NT2/D1 (cell line): ENCODE measurements at regions not wholly inside any gene's neighbourhood (a gene's known extent, or its start where the extent isn't known, plus 50 kb on each side); places are given as distances from the start of the nearest gene placed in this dataset.

Experiments
- DNase-seq: peaks from one replicate; pipeline ENCODE4 v3.0.0-alpha.2; 2011; ENCODE audit warnings: low read depth, low spot score
- H3K27me3 ChIP-seq: 2 replicates; pipeline ENCODE4 v1.6.0; 2011; ENCODE audit warnings: mild to moderate bottlenecking; ENCODE audit not compliant: insufficient read length, insufficient read depth
- H3K36me3 ChIP-seq: 2 replicates; pipeline ENCODE4 v1.6.1; 2011; ENCODE audit warnings: mild to moderate bottlenecking, low read length, mixed read lengths; ENCODE audit not compliant: insufficient read depth, insufficient read length
- H3K4me1 ChIP-seq: 2 replicates; pipeline ENCODE4 v1.5.1; 2011; ENCODE audit not compliant: insufficient read depth, insufficient read length
- H3K4me3 ChIP-seq: 2 replicates; pipeline ENCODE4 v1.5.1; 2011; ENCODE audit warnings: low read depth; ENCODE audit not compliant: insufficient read length
- H3K9ac ChIP-seq: 2 replicates; pipeline ENCODE4 v1.6.0; 2011; ENCODE audit warnings: low read depth; ENCODE audit not compliant: insufficient read length
- H3K9me3 ChIP-seq: 2 replicates; pipeline ENCODE4 v1.5.1; 2011; ENCODE audit warnings: mild to moderate bottlenecking, low read length; ENCODE audit not compliant: insufficient read depth
- SUZ12 ChIP-seq: IDR thresholded peaks from 2 replicates; pipeline ENCODE4 v1.6.1; 2011; ENCODE audit not compliant: insufficient read length, insufficient read depth; ENCODE audit errors: extremely low read depth
- YY1 ChIP-seq: IDR thresholded peaks from 2 replicates; pipeline ENCODE4 v1.6.1; 2011; ENCODE audit not compliant: insufficient read length, insufficient read depth
- ZNF274 ChIP-seq: IDR thresholded peaks from 2 replicates; pipeline ENCODE4 v1.6.1; 2011; ENCODE audit warnings: mild to moderate bottlenecking, low read depth, low read length

GRCh38 chr2:129092956-129093355, 774.3 kb upstream of the HS6ST1 start:
- Histone ChIP-seq H3K36me3 (no peaks in the 10 kb centered on the region), H3K27me3 (no peaks in the 10 kb centered on the region), H3K4me3 (no peak overlapping the region), H3K9me3 (no peaks in the 10 kb centered on the region; the same call in 1 of the 2 replicates), H3K9ac (no peak overlapping the region), H3K4me1 (no peaks in the 10 kb centered on the region)
- no peak for DNase-seq
- TF ChIP-seq SUZ12 = no peak
- TF ChIP-seq ZNF274 = no peak
- no peak for TF ChIP-seq YY1

DNA sequence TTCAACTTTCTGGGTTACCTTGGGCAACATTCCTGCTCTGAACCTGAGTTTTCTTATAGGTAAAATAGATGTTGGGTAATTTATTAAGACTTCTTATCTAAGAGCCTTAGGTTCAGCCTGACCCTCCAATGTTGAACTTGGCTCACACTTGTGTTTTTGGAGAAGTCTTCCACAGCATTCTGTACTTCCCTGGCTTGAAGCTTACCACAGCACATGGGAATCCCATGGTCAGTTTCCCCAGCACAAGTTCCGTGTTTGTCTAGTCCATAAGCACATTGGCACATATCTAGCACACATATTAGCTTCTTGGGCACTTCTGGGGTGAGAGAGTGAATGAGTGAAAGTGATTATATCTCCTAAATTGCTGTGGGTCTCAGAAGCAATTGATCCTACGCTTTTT, 782.5 kb upstream of the HS6ST1 start:
- DNase-seq = no peak
- Histone ChIP-seq H3K4me1 (no peaks in the 10 kb centered on the region), H3K27me3 (no peaks in the 10 kb centered on the region), H3K9me3 (no peaks in the 10 kb centered on the region; the same call in 1 of the 2 replicates), H3K4me3 (no peak overlapping the region), H3K36me3 (no peaks in the 10 kb centered on the region), H3K9ac (no peak overlapping the region)
- no peak for TF ChIP-seq SUZ12
- no peak for TF ChIP-seq ZNF274
- no peak for TF ChIP-seq YY1

DNA sequence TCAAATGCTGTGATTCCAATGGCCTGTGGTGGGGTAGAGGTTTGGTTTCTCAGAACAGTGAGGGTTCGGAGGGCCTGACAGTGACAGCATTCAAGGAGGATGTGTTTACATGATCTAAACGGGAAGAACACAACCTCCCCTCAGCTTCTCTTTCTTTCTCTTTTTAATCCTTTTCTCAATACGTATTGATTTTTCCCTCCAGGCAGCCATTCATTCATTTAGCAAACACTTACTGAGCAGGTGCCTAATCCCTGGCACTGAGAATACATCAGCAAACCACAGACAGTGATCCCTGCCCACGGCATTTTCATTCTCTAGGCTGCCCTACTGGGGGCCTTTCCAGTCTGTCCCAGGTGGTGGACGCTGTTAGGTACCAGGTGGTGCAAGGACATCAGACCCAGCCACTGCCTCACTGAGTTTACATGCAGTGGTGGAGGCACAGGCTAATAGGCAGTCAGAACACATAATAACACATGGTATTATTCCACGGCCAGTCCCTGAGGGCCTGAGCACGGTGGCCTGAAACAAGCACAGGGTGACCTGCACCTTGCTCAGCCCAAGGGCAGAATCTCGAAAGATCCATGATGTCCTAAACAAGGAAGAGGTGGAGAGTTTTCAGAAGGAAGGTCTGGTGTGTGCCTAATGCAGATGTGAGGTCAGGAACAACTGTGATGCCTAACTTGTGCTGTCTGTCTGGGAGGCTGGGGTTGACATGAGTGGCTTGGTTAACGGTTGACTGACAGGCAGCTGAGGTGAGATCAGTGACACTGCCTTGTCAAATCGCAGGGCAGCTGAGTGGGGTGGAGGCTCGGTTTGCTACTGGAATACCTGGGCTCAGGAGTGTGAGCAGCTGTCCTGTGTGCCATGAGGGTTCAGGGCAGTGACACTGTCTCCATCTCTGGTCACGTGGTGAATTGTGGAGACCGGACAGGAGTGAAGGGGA, 785.5 kb upstream of the HS6ST1 start:
- no peak for DNase-seq
- H3K9ac ChIP-seq = no peak overlapping the region
- H3K4me1 ChIP-seq = no peaks in the 10 kb centered on the region
- H3K27me3 ChIP-seq = no peaks in the 10 kb centered on the region
- H3K36me3 ChIP-seq = no peaks in the 10 kb centered on the region
- no peaks in the 10 kb centered on the region for H3K9me3 ChIP-seq
- no peak overlapping the region for H3K4me3 ChIP-seq
- no peak for TF ChIP-seq SUZ12
- no peak for TF ChIP-seq ZNF274
- no peak for TF ChIP-seq YY1

DNA sequence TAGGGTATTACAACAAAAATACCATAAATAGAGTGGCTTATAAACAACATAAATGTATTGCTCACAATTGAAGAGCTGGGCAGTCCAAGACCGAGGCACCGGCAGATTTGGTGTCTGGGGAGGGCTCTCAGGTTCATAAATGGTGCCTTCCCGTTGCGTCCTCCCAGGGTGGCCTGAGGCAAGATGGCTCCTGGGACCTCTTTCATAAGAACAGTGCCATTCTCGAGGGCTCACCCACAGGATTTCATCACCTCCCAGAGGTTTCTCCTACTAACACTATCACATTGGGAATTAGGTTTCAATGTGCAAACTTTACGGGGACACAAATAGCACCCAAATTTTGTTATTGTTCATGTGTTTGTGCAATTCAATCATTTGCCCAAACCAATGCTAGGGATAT, 793.5 kb upstream of the HS6ST1 start:
- no peaks in the 10 kb centered on the region for H3K9me3 ChIP-seq
- no peak overlapping the region for H3K4me3 ChIP-seq
- no peak for DNase-seq
- no peaks in the 10 kb centered on the region for H3K4me1 ChIP-seq
- TF ChIP-seq YY1 (no peak), ZNF274 (no peak), SUZ12 (no peak)
- no peaks in the 10 kb centered on the region for H3K36me3 ChIP-seq
- H3K9ac ChIP-seq = no peak overlapping the region
- H3K27me3 ChIP-seq = no peaks in the 10 kb centered on the region

DNA sequence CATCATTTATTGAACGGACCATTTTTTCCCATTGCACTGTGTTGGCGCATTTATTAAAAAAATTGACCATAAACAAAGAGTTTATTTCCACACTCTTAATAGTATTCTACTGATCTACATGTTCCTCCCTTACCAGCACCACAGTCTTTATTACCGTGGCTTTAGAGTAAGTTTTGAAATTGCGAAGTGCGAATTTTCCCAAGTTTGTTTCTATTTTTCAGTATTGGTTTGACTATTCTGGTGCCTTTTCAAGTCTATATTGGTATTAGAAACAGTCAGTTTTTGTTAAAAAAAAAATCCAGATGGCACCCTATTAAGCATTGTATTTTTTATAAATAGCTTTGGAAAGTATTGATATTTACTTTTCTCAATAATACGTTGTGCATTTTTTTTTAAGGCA, 795.1 kb upstream of the HS6ST1 start:
- H3K9ac ChIP-seq = no peak overlapping the region
- no peak overlapping the region for H3K4me3 ChIP-seq
- H3K4me1 ChIP-seq = no peaks in the 10 kb centered on the region
- TF ChIP-seq SUZ12 = no peak
- TF ChIP-seq YY1 = no peak
- no peak for TF ChIP-seq ZNF274
- H3K9me3 ChIP-seq = no peaks in the 10 kb centered on the region
- H3K36me3 ChIP-seq = no peaks in the 10 kb centered on the region
- no peaks in the 10 kb centered on the region for H3K27me3 ChIP-seq
- DNase-seq = no peak

GRCh38 chr2:129117434-129117833, 798.8 kb upstream of the HS6ST1 start:
- Histone ChIP-seq H3K4me3 (no peak overlapping the region), H3K27me3 (no peaks in the 10 kb centered on the region), H3K9me3 (no peaks in the 10 kb centered on the region), H3K4me1 (no peaks in the 10 kb centered on the region), H3K9ac (no peak overlapping the region), H3K36me3 (no peaks in the 10 kb centered on the region)
- TF ChIP-seq ZNF274 (no peak), YY1 (no peak)
- no peak for DNase-seq

GRCh38 chr2:129118296-129118695, 799.6 kb upstream of the HS6ST1 start:
- Histone ChIP-seq H3K4me1 (no peaks in the 10 kb centered on the region), H3K4me3 (no peak overlapping the region), H3K9ac (no peak overlapping the region), H3K9me3 (no peaks in the 10 kb centered on the region), H3K36me3 (no peaks in the 10 kb centered on the region), H3K27me3 (no peaks in the 10 kb centered on the region)
- no peak for TF ChIP-seq ZNF274
- TF ChIP-seq YY1 = no peak
- TF ChIP-seq SUZ12 = no peak
- DNase-seq = no peak

- Histone ChIP-seq H3K27me3 (no peaks in the 10 kb centered on the region), H3K4me3 (no peak overlapping the region), H3K9me3 (peaks cover 13% of the 10 kb centered on the region; the same call in 1 of the 2 replicates), H3K36me3 (no peaks in the 10 kb centered on the region), H3K4me1 (no peaks in the 10 kb centered on the region), H3K9ac (no peak overlapping the region)
- DNase-seq = no peak
- TF ChIP-seq ZNF274 (no peak), YY1 (no peak), SUZ12 (no peak)
Observed at GRCh38 chr2:129129087-129129486, 810.4 kb upstream of the HS6ST1 start.
